AG09319 (cell line): ENCODE measurements at regions not wholly inside any gene's neighbourhood (a gene's known extent, or its start where the extent isn't known, plus 50 kb on each side); places are given as distances from the start of the nearest gene placed in this dataset.

Source experiments
- DNase-seq: peaks from one replicate; pipeline ENCODE4 v3.0.0-alpha.2; 2010; ENCODE audit warnings: low read depth; ENCODE audit errors: extremely low read depth
- TF ChIP-seq, protein P1 (sequence below): IDR thresholded peaks from 2 replicates; pipeline ENCODE4 v1.5.1; 2011; ENCODE audit warnings: low read depth, mild to moderate bottlenecking, inconsistent platforms, low read length, moderate library complexity

DNA sequence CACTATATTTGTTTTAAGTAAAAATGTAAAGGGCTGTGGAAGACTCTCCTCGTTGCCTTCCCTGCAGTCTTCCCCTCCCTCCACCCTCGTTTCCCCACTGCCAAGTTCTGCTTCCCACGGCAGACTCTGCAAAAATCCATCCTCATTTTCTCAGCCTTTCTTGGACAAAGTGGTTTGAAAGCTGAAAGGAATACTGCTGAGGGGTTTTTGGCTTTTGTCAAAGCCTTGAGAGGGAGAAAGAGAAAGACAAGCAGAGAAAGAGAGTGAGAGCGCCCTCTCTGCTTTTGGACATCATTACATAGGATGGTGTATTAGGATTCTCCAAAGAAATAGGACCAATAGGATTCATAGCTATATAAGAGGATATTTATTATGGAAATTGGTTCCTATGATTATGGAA is 455.9 kb upstream of the SOX11 start:
- DNase-seq, result no peak
- TF ChIP-seq, protein P1, sequence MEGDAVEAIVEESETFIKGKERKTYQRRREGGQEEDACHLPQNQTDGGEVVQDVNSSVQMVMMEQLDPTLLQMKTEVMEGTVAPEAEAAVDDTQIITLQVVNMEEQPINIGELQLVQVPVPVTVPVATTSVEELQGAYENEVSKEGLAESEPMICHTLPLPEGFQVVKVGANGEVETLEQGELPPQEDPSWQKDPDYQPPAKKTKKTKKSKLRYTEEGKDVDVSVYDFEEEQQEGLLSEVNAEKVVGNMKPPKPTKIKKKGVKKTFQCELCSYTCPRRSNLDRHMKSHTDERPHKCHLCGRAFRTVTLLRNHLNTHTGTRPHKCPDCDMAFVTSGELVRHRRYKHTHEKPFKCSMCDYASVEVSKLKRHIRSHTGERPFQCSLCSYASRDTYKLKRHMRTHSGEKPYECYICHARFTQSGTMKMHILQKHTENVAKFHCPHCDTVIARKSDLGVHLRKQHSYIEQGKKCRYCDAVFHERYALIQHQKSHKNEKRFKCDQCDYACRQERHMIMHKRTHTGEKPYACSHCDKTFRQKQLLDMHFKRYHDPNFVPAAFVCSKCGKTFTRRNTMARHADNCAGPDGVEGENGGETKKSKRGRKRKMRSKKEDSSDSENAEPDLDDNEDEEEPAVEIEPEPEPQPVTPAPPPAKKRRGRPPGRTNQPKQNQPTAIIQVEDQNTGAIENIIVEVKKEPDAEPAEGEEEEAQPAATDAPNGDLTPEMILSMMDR, result no peak

DNA sequence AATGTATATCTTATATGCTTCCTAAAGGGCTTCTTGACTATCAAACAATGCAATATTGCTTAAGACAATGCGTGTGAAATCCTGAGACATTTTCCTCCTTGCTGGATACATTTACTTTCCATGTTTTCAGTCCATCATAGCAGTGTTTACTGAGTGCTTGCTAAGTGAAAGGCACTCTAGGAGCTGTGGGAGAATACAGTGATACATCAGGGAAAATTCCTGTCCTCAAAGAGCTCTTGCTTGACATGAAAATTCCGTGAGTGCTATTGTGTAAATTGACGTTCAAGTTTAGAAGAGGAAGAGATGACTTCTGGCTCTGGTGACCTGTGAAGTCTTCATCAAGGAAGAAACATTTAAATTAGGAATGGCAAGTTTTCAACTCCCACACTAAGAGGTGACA is 449.4 kb upstream of the SOX11 start:
- DNase-seq, result no peak
- TF ChIP-seq, protein P1, result no peak

DNA sequence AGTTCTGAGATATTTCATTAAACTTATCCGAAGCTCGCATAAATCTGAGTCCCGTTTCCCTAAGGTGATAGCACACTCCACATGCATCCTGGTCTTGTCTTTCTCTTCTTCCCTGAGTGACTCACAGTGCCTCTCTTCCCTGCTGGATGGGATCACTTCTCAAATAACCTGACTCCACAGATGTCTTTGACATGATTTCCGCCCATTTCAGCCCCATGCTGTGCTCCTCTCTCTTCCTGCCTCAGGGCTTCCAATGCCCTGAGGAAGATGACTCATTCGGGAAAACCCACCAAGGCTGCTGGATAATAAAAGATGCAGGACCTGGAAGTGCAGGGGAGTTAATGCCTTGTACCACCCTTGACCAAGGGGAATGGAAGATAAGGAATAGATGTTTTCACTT is 441.7 kb upstream of the SOX11 start:
- no peak for DNase-seq
- TF ChIP-seq, protein P1, result no peak

DNA sequence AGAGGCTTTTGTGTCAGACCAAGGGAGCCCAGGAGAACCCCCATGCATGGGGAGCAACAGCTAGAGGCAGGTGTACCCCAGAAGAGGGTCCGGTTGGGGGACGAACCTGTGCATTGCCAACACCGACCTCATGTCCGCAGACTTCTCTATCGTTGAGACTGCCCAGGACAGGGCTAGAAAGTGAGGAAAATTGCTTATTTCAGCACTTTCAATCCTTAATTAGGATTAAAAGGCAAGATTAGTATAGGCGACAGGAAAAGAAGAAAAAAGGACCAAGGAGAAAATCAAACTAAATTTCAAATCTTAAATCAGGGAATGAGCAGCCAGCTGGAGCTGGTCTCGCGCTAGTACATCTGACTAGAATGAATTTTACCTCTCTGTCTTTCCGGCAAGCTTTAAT is 438.9 kb upstream of the SOX11 start:
- no peak for DNase-seq
- TF ChIP-seq, protein P1, result no peak

DNA sequence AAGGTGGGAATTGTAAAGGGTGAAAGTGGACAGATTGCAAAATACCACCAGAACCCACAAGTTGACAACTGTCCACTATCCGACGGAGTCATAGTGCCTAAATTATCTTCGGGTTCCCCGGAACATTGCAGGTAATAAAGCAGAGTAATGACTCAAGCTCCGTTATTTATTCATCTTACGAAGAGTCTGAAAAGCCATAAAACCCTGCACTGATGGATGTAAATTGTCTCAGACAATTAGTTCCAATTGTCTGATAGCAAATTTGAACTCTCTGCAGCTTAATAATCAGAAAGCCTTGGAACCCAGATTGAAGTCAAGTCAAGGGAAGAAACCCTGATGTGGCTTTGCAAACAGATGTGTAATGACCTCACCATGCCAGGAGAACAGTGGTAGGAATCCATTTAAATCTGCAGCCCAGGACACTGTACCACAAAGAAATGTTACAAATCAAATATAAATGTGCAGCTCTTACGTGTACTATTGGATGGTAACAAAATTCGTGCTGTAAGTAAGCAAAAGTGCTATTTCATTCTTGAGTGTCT is 437.3 kb upstream of the SOX11 start:
- TF ChIP-seq, protein P1, result no peak
- no peak for DNase-seq

DNA sequence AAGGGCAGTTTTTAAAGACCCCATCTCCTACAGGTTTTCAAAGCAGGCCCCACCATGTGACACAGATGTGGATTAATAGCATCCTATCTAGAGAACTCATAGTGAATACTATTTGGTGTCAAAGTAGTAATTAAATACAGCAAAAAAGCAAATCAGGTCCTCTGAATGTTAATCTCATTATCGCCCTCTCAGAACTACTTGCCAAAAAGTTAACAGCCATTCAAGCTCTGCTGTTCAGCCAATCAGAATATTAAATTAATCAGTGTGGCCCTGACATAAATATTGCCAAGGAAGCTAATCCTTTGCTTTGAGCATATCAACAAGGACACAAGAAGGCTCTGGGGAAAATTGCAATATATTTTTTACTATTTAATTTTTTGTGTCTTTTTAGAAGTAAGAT is 428.9 kb upstream of the SOX11 start:
- DNase-seq, result no peak
- TF ChIP-seq, protein P1, result no peak

DNA sequence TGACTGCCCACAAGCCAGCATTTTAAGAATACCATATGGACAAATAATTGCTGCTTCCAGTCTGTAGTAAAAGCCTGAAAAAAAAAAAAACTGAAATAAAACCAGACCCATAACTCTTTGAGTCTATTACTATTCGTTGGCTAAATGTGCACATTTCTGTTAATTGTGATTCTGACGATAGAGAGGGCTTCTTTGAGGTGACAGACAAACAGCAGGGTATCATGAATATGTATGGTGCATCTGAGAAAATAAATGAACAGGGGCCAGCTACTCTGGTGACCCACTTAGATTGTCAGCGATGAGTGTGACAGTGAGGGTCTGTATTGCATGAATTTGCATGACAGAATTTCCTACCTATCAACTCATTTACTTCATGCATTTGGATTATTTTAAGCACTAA is 427.8 kb upstream of the SOX11 start:
- no peak for DNase-seq
- TF ChIP-seq, protein P1, result no peak
